BJ (cell line): ENCODE measurements at regions not wholly inside any gene's neighbourhood (a gene's known extent, or its start where the extent isn't known, plus 50 kb on each side); places are given as distances from the start of the nearest gene placed in this dataset.

ENCODE experiments used
- CTCF ChIA-PET: fragments of 350-600 bp; formaldehyde crosslinking; extraction: SDS; loops from one replicate; lab custom pipeline; 2021; ENCODE audit warnings: antibody characterized with exemption, inconsistent platforms; lab: Yijun Ruan, JAX
- POLR2A ChIA-PET: fragments of 300-600 bp; sonication (Branson Sonifier 250); formaldehyde crosslinking; extraction: SDS; loops from one replicate; lab custom pipeline; 2021; ENCODE audit warnings: antibody characterized with exemption; lab: Charles Lee
- DNase-seq: peaks from one replicate; pipeline ENCODE4 v3.0.0-alpha.2; 2011; ENCODE audit warnings: low read depth
- H3K27me3 ChIP-seq: 2 replicates; pipeline ENCODE4 v1.6.0; 2011; ENCODE audit warnings: low read length; ENCODE audit not compliant: control insufficient read depth, insufficient read depth
- H3K36me3 ChIP-seq: 2 replicates; pipeline ENCODE4 v1.5.1; 2011; ENCODE audit warnings: low read length; ENCODE audit not compliant: control insufficient read depth, insufficient read depth
- H3K4me3 ChIP-seq: 2 replicates; pipeline ENCODE4 v1.5.1; 2011; ENCODE audit warnings: low read depth, mild to moderate bottlenecking, control low read depth, low read length
- CTCF ChIP-seq: IDR thresholded peaks from 2 replicates; pipeline ENCODE4 v1.5.1; 2011; ENCODE audit warnings: low read depth, mild to moderate bottlenecking, control low read depth, inconsistent platforms, low read length, moderate library complexity; ENCODE audit not compliant: insufficient read depth

GRCh38 chr10:118118716-118119115, 72.0 kb upstream of the RAB11FIP2 start:
- CTCF ChIA-PET: interaction anchor here (1.0 kb wide), 1 partner anchor 119 kb away, joined by 3 read pairs; no protein-coding TSS in a partner anchor
- no peak for TF ChIP-seq CTCF

GRCh38 chr10:118116715-118117449, 70.1 kb upstream of the RAB11FIP2 start:
- ChIA-PET CTCF (no interaction called here), POLR2A (interaction anchor here (0.6 to 0.9 kb wide), 2 partner anchors 16 to 285 kb away, joined by 3 read pairs; no protein-coding TSS in a partner anchor)
- no peak for DNase-seq
- H3K36me3 ChIP-seq: no peaks in the 10 kb centered on the region
- TF ChIP-seq CTCF: no peak
- no peaks in the 10 kb centered on the region for H3K27me3 ChIP-seq
- H3K4me3 ChIP-seq: no peak overlapping the region

More at GRCh38 chr10:118118716-118119115, 72.0 kb upstream of the RAB11FIP2 start:
- Histone ChIP-seq H3K4me3 (no peak overlapping the region), H3K36me3 (no peaks in the 10 kb centered on the region), H3K27me3 (no peaks in the 10 kb centered on the region)
- DNase-seq: no peak
- POLR2A ChIA-PET: no interaction called here

- no peak overlapping the region for H3K4me3 ChIP-seq
- no peaks in the 10 kb centered on the region for H3K27me3 ChIP-seq
- no peak for TF ChIP-seq CTCF
- CTCF ChIA-PET: no interaction called here
- POLR2A ChIA-PET: no interaction called here
- no peak for DNase-seq
- H3K36me3 ChIP-seq: no peaks in the 10 kb centered on the region
Measured at GRCh38 chr10:118116362-118116714, 69.6 kb upstream of the RAB11FIP2 start.

- no peak for DNase-seq
- ChIA-PET CTCF (no interaction called here), POLR2A (no interaction called here)
- Histone ChIP-seq H3K27me3 (no peaks in the 10 kb centered on the region), H3K4me3 (no peak overlapping the region), H3K36me3 (no peaks in the 10 kb centered on the region)
- no peak for TF ChIP-seq CTCF
Measured at GRCh38 chr10:118115701-118116100, 69.0 kb upstream of the RAB11FIP2 start.

- Histone ChIP-seq H3K27me3 (no peaks in the 10 kb centered on the region), H3K36me3 (no peaks in the 10 kb centered on the region), H3K4me3 (no peak overlapping the region)
- DNase-seq: no peak
- no peak for TF ChIP-seq CTCF
- ChIA-PET POLR2A (no interaction called here), CTCF (no interaction called here)
Measured at GRCh38 chr10:118114992-118115391, 68.3 kb upstream of the RAB11FIP2 start.
